ENCODE measurements at regions not wholly inside any gene's neighbourhood (a gene's known extent, or its start where the extent isn't known, plus 50 kb on each side); places are given as distances from the start of the nearest gene placed in this dataset.

DNA sequence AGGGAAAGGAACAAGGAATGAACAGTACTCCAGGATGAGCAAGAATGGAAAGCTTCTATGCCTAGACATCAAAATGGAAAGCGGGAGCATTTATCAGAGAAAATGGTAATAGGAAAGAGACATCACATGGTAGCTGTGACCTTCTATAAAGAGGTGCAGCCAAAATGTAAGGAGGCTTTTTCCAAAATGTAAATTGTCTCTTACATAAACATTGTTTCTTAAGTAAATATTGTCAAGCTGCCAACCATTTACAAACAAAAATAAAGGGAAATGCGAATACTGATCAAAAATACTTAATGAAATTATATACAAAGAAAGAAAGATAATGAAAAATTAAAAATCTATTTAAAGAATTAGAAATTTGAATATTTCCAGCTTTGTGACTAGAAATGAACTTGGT, 55.0 kb upstream of the RASGEF1B start:
- DNase-seq, result no peak
- Mint-ChIP-seq H3K36me3 (ENCODE audit: unreplicated experiment) (no peaks in the 10 kb centered on the region), H3K4me1 (ENCODE audit: low read depth, unreplicated experiment) (peaks cover 11% of the 10 kb centered on the region), H3K27ac (ENCODE audit: unreplicated experiment) (no peak overlapping the region), H3K4me3 (ENCODE audit: unreplicated experiment) (no peak overlapping the region), H3K27me3 (ENCODE audit: unreplicated experiment) (no peaks in the 10 kb centered on the region), H3K9me3 (ENCODE audit: unreplicated experiment) (peaks cover 2% of the 10 kb centered on the region)
- TF ChIP-seq, protein P1, sequence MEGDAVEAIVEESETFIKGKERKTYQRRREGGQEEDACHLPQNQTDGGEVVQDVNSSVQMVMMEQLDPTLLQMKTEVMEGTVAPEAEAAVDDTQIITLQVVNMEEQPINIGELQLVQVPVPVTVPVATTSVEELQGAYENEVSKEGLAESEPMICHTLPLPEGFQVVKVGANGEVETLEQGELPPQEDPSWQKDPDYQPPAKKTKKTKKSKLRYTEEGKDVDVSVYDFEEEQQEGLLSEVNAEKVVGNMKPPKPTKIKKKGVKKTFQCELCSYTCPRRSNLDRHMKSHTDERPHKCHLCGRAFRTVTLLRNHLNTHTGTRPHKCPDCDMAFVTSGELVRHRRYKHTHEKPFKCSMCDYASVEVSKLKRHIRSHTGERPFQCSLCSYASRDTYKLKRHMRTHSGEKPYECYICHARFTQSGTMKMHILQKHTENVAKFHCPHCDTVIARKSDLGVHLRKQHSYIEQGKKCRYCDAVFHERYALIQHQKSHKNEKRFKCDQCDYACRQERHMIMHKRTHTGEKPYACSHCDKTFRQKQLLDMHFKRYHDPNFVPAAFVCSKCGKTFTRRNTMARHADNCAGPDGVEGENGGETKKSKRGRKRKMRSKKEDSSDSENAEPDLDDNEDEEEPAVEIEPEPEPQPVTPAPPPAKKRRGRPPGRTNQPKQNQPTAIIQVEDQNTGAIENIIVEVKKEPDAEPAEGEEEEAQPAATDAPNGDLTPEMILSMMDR (IDR thresholded peaks at IDR 0.05; ENCODE audit: partially characterized antibody, unreplicated experiment), result no peak

- no peak overlapping the region for H3K27ac Mint-ChIP-seq (ENCODE audit: unreplicated experiment)
- no peak for DNase-seq
- H3K4me1 Mint-ChIP-seq (ENCODE audit: low read depth, unreplicated experiment), result peaks cover 11% of the 10 kb centered on the region
- TF ChIP-seq, protein P1 (IDR thresholded peaks at IDR 0.05; ENCODE audit: partially characterized antibody, unreplicated experiment), result no peak
- no peaks in the 10 kb centered on the region for H3K36me3 Mint-ChIP-seq (ENCODE audit: unreplicated experiment)
- no peaks in the 10 kb centered on the region for H3K27me3 Mint-ChIP-seq (ENCODE audit: unreplicated experiment)
- no peak overlapping the region for H3K4me3 Mint-ChIP-seq (ENCODE audit: unreplicated experiment)
- H3K9me3 Mint-ChIP-seq (ENCODE audit: unreplicated experiment), result peaks cover 2% of the 10 kb centered on the region
Observed at GRCh38 chr4:81523672-81524327, 52.1 kb upstream of the RASGEF1B start.

GRCh38 chr4:81522711-81523110, 51.0 kb upstream of the RASGEF1B start:
- Mint-ChIP-seq H3K9me3 (ENCODE audit: unreplicated experiment) (peaks cover 1% of the 10 kb centered on the region), H3K27ac (ENCODE audit: unreplicated experiment) (no peak overlapping the region), H3K27me3 (ENCODE audit: unreplicated experiment) (no peaks in the 10 kb centered on the region), H3K4me3 (ENCODE audit: unreplicated experiment) (no peak overlapping the region), H3K36me3 (ENCODE audit: unreplicated experiment) (no peaks in the 10 kb centered on the region), H3K4me1 (ENCODE audit: low read depth, unreplicated experiment) (peaks cover 14% of the 10 kb centered on the region)
- TF ChIP-seq, protein P1 (IDR thresholded peaks at IDR 0.05; ENCODE audit: partially characterized antibody, unreplicated experiment), result no peak
- no peak for DNase-seq

GRCh38 chr4:81521708-81522107, 50.0 kb upstream of the RASGEF1B start:
- no peak for DNase-seq
- no peak overlapping the region for H3K4me3 Mint-ChIP-seq (ENCODE audit: unreplicated experiment)
- no peaks in the 10 kb centered on the region for H3K27me3 Mint-ChIP-seq (ENCODE audit: unreplicated experiment)
- TF ChIP-seq, protein P1 (IDR thresholded peaks at IDR 0.05; ENCODE audit: partially characterized antibody, unreplicated experiment), result no peak
- no peaks in the 10 kb centered on the region for H3K36me3 Mint-ChIP-seq (ENCODE audit: unreplicated experiment)
- peaks cover 14% of the 10 kb centered on the region for H3K4me1 Mint-ChIP-seq (ENCODE audit: low read depth, unreplicated experiment)
- no peak overlapping the region for H3K27ac Mint-ChIP-seq (ENCODE audit: unreplicated experiment)
- no peaks in the 10 kb centered on the region for H3K9me3 Mint-ChIP-seq (ENCODE audit: unreplicated experiment)
